ENCODE measurements at regions not wholly inside any gene's neighbourhood (a gene's known extent, or its start where the extent isn't known, plus 50 kb on each side); places are given as distances from the start of the nearest gene placed in this dataset.
"Not testable (repeated sequence)": the region's sequence is repeated elsewhere in the genome, so short reads cannot be mapped to it uniquely, and the experiment has no call there.

GRCh38 chr6:62819640-62820039 is 391.6 kb upstream of the FKBP1C start:
- DNase-seq = no peak

- DNase-seq = peak; percentile 66 to 67
These were observed 402.5 kb upstream of the FKBP1C start for GRCh38 chr6:62808565-62809293.

GRCh38 chr6:62805431-62805830 is 405.8 kb upstream of the FKBP1C start:
- DNase-seq = no peak

- DNase-seq = no peak
These were observed 408.2 kb upstream of the FKBP1C start for GRCh38 chr6:62803094-62803493.

GRCh38 chr6:62797190-62797589 is 414.1 kb upstream of the FKBP1C start:
- no peak for DNase-seq

GRCh38 chr6:62775427-62776022 is 435.7 kb upstream of the FKBP1C start:
- DNase-seq = no peak

- DNase-seq = not testable (repeated sequence)
These were observed 445.1 kb upstream of the FKBP1C start for GRCh38 chr6:62766174-62766573.

- DNase-seq = no peak
These were observed 446.4 kb upstream of the FKBP1C start for GRCh38 chr6:62764841-62765240.

GRCh38 chr6:62763125-62763912 is 447.9 kb upstream of the FKBP1C start:
- DNase-seq = no peak

- DNase-seq = no peak
These were observed 460.9 kb upstream of the KHDRBS2 start for GRCh38 chr6:62746968-62747367.

GRCh38 chr6:62746161-62746560 is 460.1 kb upstream of the KHDRBS2 start:
- no peak for DNase-seq

GRCh38 chr6:62740596-62740995 is 454.6 kb upstream of the KHDRBS2 start:
- DNase-seq = no peak

- no peak for DNase-seq
These were observed 454.1 kb upstream of the KHDRBS2 start for GRCh38 chr6:62740171-62740570.

GRCh38 chr6:62737792-62738191 is 451.8 kb upstream of the KHDRBS2 start:
- no peak for DNase-seq

GRCh38 chr6:62721408-62721807 is 435.4 kb upstream of the KHDRBS2 start:
- DNase-seq = no peak

GRCh38 chr6:62716719-62717118 is 430.7 kb upstream of the KHDRBS2 start:
- no peak for DNase-seq

- DNase-seq = no peak
These were observed 428.1 kb upstream of the KHDRBS2 start for GRCh38 chr6:62714112-62714511.

- DNase-seq = no peak
These were observed 425.7 kb upstream of the KHDRBS2 start for GRCh38 chr6:62711750-62712149.

- no peak for DNase-seq
These were observed 421.9 kb upstream of the KHDRBS2 start for GRCh38 chr6:62707914-62708313.

- no peak for DNase-seq
These were observed 421.1 kb upstream of the KHDRBS2 start for GRCh38 chr6:62707156-62707555.

GRCh38 chr6:62683063-62683462 is 397.0 kb upstream of the KHDRBS2 start:
- no peak for DNase-seq

GRCh38 chr6:62681108-62681507 is 395.1 kb upstream of the KHDRBS2 start:
- no peak for DNase-seq

- DNase-seq = no peak
These were observed 387.0 kb upstream of the KHDRBS2 start for GRCh38 chr6:62672989-62673388.

Data from NCI-H1930 (cell line).